ENCODE measurements at regions not wholly inside any gene's neighbourhood (a gene's known extent, or its start where the extent isn't known, plus 50 kb on each side); places are given as distances from the start of the nearest gene placed in this dataset.

DNA sequence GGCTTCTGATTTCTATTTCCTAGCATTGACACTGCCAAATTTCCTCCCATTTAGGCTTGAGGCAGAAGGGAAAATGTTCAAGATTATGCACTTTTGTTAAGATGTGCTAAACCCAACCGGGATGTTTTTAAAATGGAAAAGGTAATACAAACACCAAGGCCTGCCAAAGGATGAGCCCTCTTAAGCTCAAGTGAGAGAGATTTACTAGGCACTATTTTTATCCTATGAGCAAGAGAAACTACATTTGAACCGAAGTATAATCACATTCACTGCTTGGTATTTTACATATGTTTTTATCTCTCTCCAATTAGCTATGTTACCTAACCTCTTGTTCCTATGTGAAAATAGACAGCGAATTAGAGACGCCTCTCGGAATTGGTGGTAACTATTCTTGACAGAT, 295.8 kb downstream of the GABRB3 start:
- Histone ChIP-seq H3K4me3 (ENCODE audit: low read length) (no peak overlapping the region), H3K36me3 (ENCODE audit: control insufficient read depth, insufficient read depth, low read length) (no peaks in the 10 kb centered on the region), H3K27ac (ENCODE audit: low read length) (no peak overlapping the region), H3K9me3 (ENCODE audit: control insufficient read depth, insufficient read depth, low read length) (no peaks in the 10 kb centered on the region), H3K4me1 (ENCODE audit: control insufficient read depth, insufficient read depth, low read length) (no peaks in the 10 kb centered on the region), H3K27me3 (ENCODE audit: control insufficient read depth, insufficient read depth, low read length) (no peaks in the 10 kb centered on the region)
- DNase-seq (ENCODE audit: low read depth, low spot score): no peak
- no CpG with 5 or more reads among the region's 5 CpGs for WGBS (ENCODE audit: insufficient coverage, insufficient read length)

- DNase-seq (ENCODE audit: low read depth, low spot score): no peak
- Histone ChIP-seq H3K9me3 (ENCODE audit: control insufficient read depth, insufficient read depth, low read length) (no peaks in the 10 kb centered on the region), H3K27me3 (ENCODE audit: control insufficient read depth, insufficient read depth, low read length) (no peaks in the 10 kb centered on the region), H3K36me3 (ENCODE audit: control insufficient read depth, insufficient read depth, low read length) (no peaks in the 10 kb centered on the region), H3K4me1 (ENCODE audit: control insufficient read depth, insufficient read depth, low read length) (no peaks in the 10 kb centered on the region), H3K27ac (ENCODE audit: low read length) (no peak overlapping the region), H3K4me3 (ENCODE audit: low read length) (no peak overlapping the region)
- no CpG with 5 or more reads among the region's 7 CpGs for WGBS (ENCODE audit: insufficient coverage, insufficient read length)
Measured at GRCh38 chr15:26475554-26475953, 297.3 kb downstream of the GABRB3 start.

GRCh38 chr15:26472661-26473060, 300.2 kb downstream of the GABRB3 start:
- DNase-seq (ENCODE audit: low read depth, low spot score): no peak
- H3K36me3 ChIP-seq (ENCODE audit: control insufficient read depth, insufficient read depth, low read length): no peaks in the 10 kb centered on the region
- no CpG with 5 or more reads among the region's 5 CpGs for WGBS (ENCODE audit: insufficient coverage, insufficient read length)
- H3K27ac ChIP-seq (ENCODE audit: low read length): no peak overlapping the region
- H3K4me1 ChIP-seq (ENCODE audit: control insufficient read depth, insufficient read depth, low read length): no peaks in the 10 kb centered on the region
- no peak overlapping the region for H3K4me3 ChIP-seq (ENCODE audit: low read length)
- H3K9me3 ChIP-seq (ENCODE audit: control insufficient read depth, insufficient read depth, low read length): no peaks in the 10 kb centered on the region
- no peaks in the 10 kb centered on the region for H3K27me3 ChIP-seq (ENCODE audit: control insufficient read depth, insufficient read depth, low read length)

DNA sequence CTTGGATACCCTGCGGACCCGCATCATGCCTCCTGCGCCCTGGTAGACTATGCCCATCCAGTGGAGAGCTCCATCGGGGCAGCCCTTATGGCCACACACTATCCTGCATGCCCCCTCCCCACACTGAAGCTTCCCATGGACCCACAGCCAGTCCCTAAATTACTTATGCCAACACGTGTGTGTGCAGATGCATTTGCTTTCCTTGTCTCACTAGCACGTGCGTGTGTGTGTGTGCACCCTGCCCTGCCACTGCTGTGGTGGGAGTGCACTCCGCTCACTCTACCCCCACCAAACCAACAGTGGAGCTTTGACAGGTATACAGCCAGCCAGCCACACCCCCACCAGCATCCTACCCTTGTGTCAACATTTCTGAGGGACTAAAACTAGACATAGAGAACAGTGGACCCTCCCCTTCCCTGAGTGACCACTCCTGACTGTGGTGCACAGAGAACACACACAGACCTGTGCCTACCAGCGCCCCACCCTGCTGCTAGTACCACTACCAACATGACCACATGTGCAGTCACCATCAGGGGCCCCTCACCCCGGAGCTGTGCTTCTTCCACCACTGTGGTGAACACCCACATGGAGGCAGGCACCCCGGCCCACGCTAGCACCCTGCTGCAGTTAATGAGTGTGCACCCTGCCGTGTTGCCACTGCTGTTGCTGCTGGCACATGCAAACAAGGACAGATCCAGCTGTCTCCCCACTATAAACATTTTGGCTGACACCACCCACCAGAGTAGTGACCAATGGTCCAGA, 310.8 kb downstream of the GABRB3 start:
- Histone ChIP-seq H3K9me3 (ENCODE audit: control insufficient read depth, insufficient read depth, low read length) (no peaks in the 10 kb centered on the region), H3K4me3 (ENCODE audit: low read length) (no peak overlapping the region), H3K4me1 (ENCODE audit: control insufficient read depth, insufficient read depth, low read length) (no peaks in the 10 kb centered on the region), H3K27ac (ENCODE audit: low read length) (no peak overlapping the region), H3K36me3 (ENCODE audit: control insufficient read depth, insufficient read depth, low read length) (no peaks in the 10 kb centered on the region), H3K27me3 (ENCODE audit: control insufficient read depth, insufficient read depth, low read length) (no peaks in the 10 kb centered on the region)
- DNase-seq (ENCODE audit: low read depth, low spot score): no peak
- no CpG with 5 or more reads among the region's 13 CpGs for WGBS (ENCODE audit: insufficient coverage, insufficient read length)

DNA sequence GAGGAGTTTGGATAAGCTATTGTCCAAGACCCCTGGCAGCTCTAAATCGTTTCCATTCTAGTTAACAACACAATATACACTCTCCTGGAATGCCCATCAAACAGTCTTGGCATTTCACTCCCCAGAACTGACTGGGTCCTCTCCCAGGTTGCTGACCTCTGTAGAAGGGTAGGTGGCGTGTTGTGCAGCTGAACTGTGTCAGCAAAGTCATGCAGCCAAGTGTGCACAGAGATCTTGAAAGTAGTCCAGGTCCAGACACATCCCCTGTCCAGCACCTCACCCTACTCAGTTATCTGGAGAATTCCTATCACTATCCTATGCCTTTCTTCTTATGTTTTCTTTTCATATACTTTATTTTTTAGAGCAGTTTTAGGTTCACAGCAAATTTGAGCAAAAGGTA, 312.7 kb downstream of the GABRB3 start:
- Histone ChIP-seq H3K4me3 (ENCODE audit: low read length) (no peak overlapping the region), H3K36me3 (ENCODE audit: control insufficient read depth, insufficient read depth, low read length) (no peaks in the 10 kb centered on the region)
- no CpG with 5 or more reads among the region's 2 CpGs for WGBS (ENCODE audit: insufficient coverage, insufficient read length)

DNA sequence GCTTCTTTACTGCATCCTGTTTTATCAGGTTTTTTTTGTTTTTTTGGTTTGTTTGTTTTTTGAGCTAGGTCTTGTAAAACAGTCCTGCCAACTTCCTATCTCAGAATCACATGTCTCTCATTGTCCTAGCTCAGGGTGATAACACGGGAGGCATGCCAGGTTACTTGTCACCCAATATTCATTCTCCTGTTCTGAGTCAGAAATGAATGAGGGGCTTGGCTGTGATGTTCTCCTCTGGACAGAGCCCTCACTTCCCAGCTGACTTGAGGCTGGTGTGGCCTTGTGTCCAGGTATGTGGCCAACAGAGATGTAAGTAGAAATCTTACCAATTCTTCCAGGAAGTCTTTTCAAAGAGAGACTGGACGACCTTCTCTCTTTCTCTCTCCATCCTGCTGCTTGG, 317.0 kb downstream of the GABRB3 start:
- Histone ChIP-seq H3K4me3 (ENCODE audit: low read length) (no peak overlapping the region), H3K9me3 (ENCODE audit: control insufficient read depth, insufficient read depth, low read length) (no peaks in the 10 kb centered on the region), H3K27me3 (ENCODE audit: control insufficient read depth, insufficient read depth, low read length) (no peaks in the 10 kb centered on the region), H3K27ac (ENCODE audit: low read length) (no peak overlapping the region), H3K36me3 (ENCODE audit: control insufficient read depth, insufficient read depth, low read length) (no peaks in the 10 kb centered on the region), H3K4me1 (ENCODE audit: control insufficient read depth, insufficient read depth, low read length) (no peaks in the 10 kb centered on the region)
- no peak for DNase-seq (ENCODE audit: low read depth, low spot score)
- no CpG with 5 or more reads among the region's 2 CpGs for WGBS (ENCODE audit: insufficient coverage, insufficient read length)

More for the DNA sequence above, 312.7 kb downstream of the GABRB3 start:
- Histone ChIP-seq H3K4me1 (ENCODE audit: control insufficient read depth, insufficient read depth, low read length) (no peaks in the 10 kb centered on the region), H3K27me3 (ENCODE audit: control insufficient read depth, insufficient read depth, low read length) (no peaks in the 10 kb centered on the region), H3K9me3 (ENCODE audit: control insufficient read depth, insufficient read depth, low read length) (no peaks in the 10 kb centered on the region), H3K27ac (ENCODE audit: low read length) (no peak overlapping the region)
- DNase-seq (ENCODE audit: low read depth, low spot score): no peak

GRCh38 chr15:26453914-26454313, 319.0 kb downstream of the GABRB3 start:
- H3K27me3 ChIP-seq (ENCODE audit: control insufficient read depth, insufficient read depth, low read length): no peaks in the 10 kb centered on the region
- H3K4me3 ChIP-seq (ENCODE audit: low read length): no peak overlapping the region
- no peaks in the 10 kb centered on the region for H3K36me3 ChIP-seq (ENCODE audit: control insufficient read depth, insufficient read depth, low read length)
- no peak for DNase-seq (ENCODE audit: low read depth, low spot score)
- H3K9me3 ChIP-seq (ENCODE audit: control insufficient read depth, insufficient read depth, low read length): no peaks in the 10 kb centered on the region
- H3K27ac ChIP-seq (ENCODE audit: low read length): no peak overlapping the region
- no CpG with 5 or more reads among the region's 2 CpGs for WGBS (ENCODE audit: insufficient coverage, insufficient read length)
- H3K4me1 ChIP-seq (ENCODE audit: control insufficient read depth, insufficient read depth, low read length): no peaks in the 10 kb centered on the region

DNA sequence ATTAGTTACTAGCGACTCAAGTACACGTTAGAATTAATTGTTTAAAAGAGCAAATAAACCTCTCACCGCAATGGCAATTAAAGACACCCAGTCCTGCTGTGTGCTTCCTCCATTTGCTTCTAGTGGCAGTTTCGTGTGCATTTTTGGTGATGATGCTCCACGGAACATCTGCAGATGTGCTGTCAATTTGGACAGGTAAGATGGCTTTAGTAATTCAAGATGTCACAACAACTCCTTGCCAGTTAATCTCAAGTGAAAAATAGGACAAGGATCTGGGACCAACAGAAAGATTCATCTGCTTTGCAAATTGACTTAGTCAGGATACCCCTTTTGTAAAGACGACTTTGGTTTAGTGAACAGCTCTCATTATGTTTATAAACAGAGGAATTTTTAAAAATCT, 320.9 kb downstream of the GABRB3 start:
- Histone ChIP-seq H3K4me1 (ENCODE audit: control insufficient read depth, insufficient read depth, low read length) (no peaks in the 10 kb centered on the region), H3K27ac (ENCODE audit: low read length) (no peak overlapping the region), H3K36me3 (ENCODE audit: control insufficient read depth, insufficient read depth, low read length) (no peaks in the 10 kb centered on the region), H3K27me3 (ENCODE audit: control insufficient read depth, insufficient read depth, low read length) (no peaks in the 10 kb centered on the region), H3K9me3 (ENCODE audit: control insufficient read depth, insufficient read depth, low read length) (no peaks in the 10 kb centered on the region), H3K4me3 (ENCODE audit: low read length) (no peak overlapping the region)
- no peak for DNase-seq (ENCODE audit: low read depth, low spot score)
- no CpG with 5 or more reads among the region's 6 CpGs for WGBS (ENCODE audit: insufficient coverage, insufficient read length)

- no CpG with 5 or more reads among the region's 7 CpGs for WGBS (ENCODE audit: insufficient coverage, insufficient read length)
- Histone ChIP-seq H3K36me3 (ENCODE audit: control insufficient read depth, insufficient read depth, low read length) (no peaks in the 10 kb centered on the region), H3K27me3 (ENCODE audit: control insufficient read depth, insufficient read depth, low read length) (no peaks in the 10 kb centered on the region), H3K27ac (ENCODE audit: low read length) (no peak overlapping the region), H3K4me1 (ENCODE audit: control insufficient read depth, insufficient read depth, low read length) (no peaks in the 10 kb centered on the region), H3K9me3 (ENCODE audit: control insufficient read depth, insufficient read depth, low read length) (no peaks in the 10 kb centered on the region), H3K4me3 (ENCODE audit: low read length) (no peak overlapping the region)
- no peak for DNase-seq (ENCODE audit: low read depth, low spot score)
Measured at GRCh38 chr15:26449291-26449690, 323.6 kb downstream of the GABRB3 start.

- no CpG with 5 or more reads among the region's 4 CpGs for WGBS (ENCODE audit: insufficient coverage, insufficient read length)
- Histone ChIP-seq H3K27ac (ENCODE audit: low read length) (no peak overlapping the region), H3K27me3 (ENCODE audit: control insufficient read depth, insufficient read depth, low read length) (no peaks in the 10 kb centered on the region), H3K4me3 (ENCODE audit: low read length) (no peak overlapping the region), H3K4me1 (ENCODE audit: control insufficient read depth, insufficient read depth, low read length) (no peaks in the 10 kb centered on the region; the same call in 1 of the 2 replicates), H3K36me3 (ENCODE audit: control insufficient read depth, insufficient read depth, low read length) (0 out of 2 replicates have a peak, but pooled peaks cover 3% of the 10 kb centered on the region), H3K9me3 (ENCODE audit: control insufficient read depth, insufficient read depth, low read length) (peaks cover 3% of the 10 kb centered on the region; the same call in 1 of the 2 replicates)
- DNase-seq (ENCODE audit: low read depth, low spot score): no peak
Measured at GRCh38 chr15:26443321-26443720, 329.5 kb downstream of the GABRB3 start.

- Histone ChIP-seq H3K4me1 (ENCODE audit: control insufficient read depth, insufficient read depth, low read length) (no peaks in the 10 kb centered on the region; the same call in 1 of the 2 replicates), H3K4me3 (ENCODE audit: low read length) (no peak overlapping the region), H3K9me3 (ENCODE audit: control insufficient read depth, insufficient read depth, low read length) (peaks cover 3% of the 10 kb centered on the region; the same call in 1 of the 2 replicates), H3K27me3 (ENCODE audit: control insufficient read depth, insufficient read depth, low read length) (no peaks in the 10 kb centered on the region), H3K36me3 (ENCODE audit: control insufficient read depth, insufficient read depth, low read length) (0 out of 2 replicates have a peak, but pooled peaks cover 3% of the 10 kb centered on the region), H3K27ac (ENCODE audit: low read length) (no peak overlapping the region)
- WGBS (ENCODE audit: insufficient coverage, insufficient read length): no CpG with 5 or more reads among the region's 5 CpGs
- DNase-seq (ENCODE audit: low read depth, low spot score): no peak
Measured at GRCh38 chr15:26442680-26443079, 330.2 kb downstream of the GABRB3 start.
